Body of pancreas (tissue), 4 donors: ENCODE measurements at regions not wholly inside any gene's neighbourhood (a gene's known extent, or its start where the extent isn't known, plus 50 kb on each side); places are given as distances from the start of the nearest gene placed in this dataset.

ENCODE experiments used
- ATAC-seq: fragments of 150-250 bp; one replicate; pipeline ENCODE4 v1.9.1; 2016
- DNase-seq, 4 donors: peaks; one replicate each; pipeline ENCODE4 v3.0.0-alpha.2; 2019
- H3K27ac ChIP-seq, 4 donors: fragments of 200-600 bp; sonication (generic); 1 replicate in 3 of 4; 2 replicates in 1 of 4; pipeline versions ENCODE4 v1.5.1 to v1.6.1; 2016 to 2019; ENCODE audit warnings: mild to moderate bottlenecking in 1 of 4, mixed read lengths in 1 of 4, moderate library complexity in 1 of 4
- H3K27me3 ChIP-seq, 2 donors: fragments of 200-600 bp; sonication (generic); one replicate each; pipeline ENCODE4 v1.6.0; 2016; ENCODE audit warnings: mild to moderate bottlenecking in 1 of 2
- H3K36me3 ChIP-seq, 2 donors: fragments of 200-600 bp; sonication (generic); replicated peaks in 1 of 2; 2 replicates each; pipeline ENCODE4 v1.5.1; 2016; ENCODE audit warnings: low read depth in 2 of 2; ENCODE audit not compliant: insufficient read depth in 1 of 2
- H3K4me1 ChIP-seq: fragments of 200-600 bp; sonication (generic); one replicate; pipeline ENCODE4 v1.6.0; 2016
- H3K4me3 ChIP-seq, 2 donors: fragments of 200-600 bp; sonication (generic); 1 replicate in 1 of 2; 2 replicates in 1 of 2; pipeline ENCODE4 v1.5.1; 2016 to 2019
- H3K9me3 ChIP-seq, 3 donors: fragments of 200-600 bp; sonication (generic); 1 replicate in 2 of 3; 2 replicates in 1 of 3; pipeline ENCODE4 v1.5.1; 2016
- CTCF ChIP-seq, 7 experiments: fragments of 450-650 bp in 4 of 7; fragments of 200-600 bp in 3 of 7; sonication (generic) in 3 of 7; IDR thresholded peaks; one replicate each; pipeline ENCODE4 v1.5.1; 2016 to 2019; ENCODE audit warnings: antibody characterized with exemption in 7 of 7
- POLR2A ChIP-seq, 3 donors: fragments of 450-650 bp; IDR thresholded peaks; one replicate each; pipeline ENCODE4 v1.6.1; 2016; ENCODE audit warnings: antibody characterized with exemption in 3 of 3, mild to moderate bottlenecking in 2 of 3
- WGBS, 2 donors: methylation state at CpG; one replicate each; pipeline ENCODE4 v1.1.5; 2017; 5-methylcytosine and 5-hydroxymethylcytosine counted together
- intact Hi-C: fragments of 100-400 bp; cut with DNase I; formaldehyde crosslinking; loops from one replicate; pipeline ENCODE4 v1.15.1; 2023

GRCh38 chr3:194976874-194977273 lies 291.2 kb downstream of the FAM43A start:
- 65 to 69% methylated on average over 7 of the region's 7 CpGs for WGBS, 2 donors
- Histone ChIP-seq H3K36me3 (no peaks in the 10 kb centered on the region), H3K4me1 (no peaks in the 10 kb centered on the region), H3K27ac (no peak overlapping the region), H3K27me3 (no peaks in the 10 kb centered on the region), H3K9me3 (peaks cover 0 to 2% (median 0%) of the 10 kb centered on the region in 3 donors), H3K4me3 (no peak overlapping the region)
- ATAC-seq (no peak), DNase-seq (no peak)
- no peak for TF ChIP-seq CTCF (IDR thresholded peaks at IDR 0.05)
- TF ChIP-seq POLR2A (IDR thresholded peaks at IDR 0.05) = peak in 1 of 3 donors; percentile 6
- intact Hi-C loops = no loop called here

- Histone ChIP-seq H3K36me3 (no peaks in the 10 kb centered on the region), H3K27ac (no peak overlapping the region), H3K4me3 (no peak overlapping the region), H3K9me3 (peaks cover 0 to 7% (median 0%) of the 10 kb centered on the region in 3 donors), H3K4me1 (no peaks in the 10 kb centered on the region), H3K27me3 (no peaks in the 10 kb centered on the region)
- no peak for ATAC-seq
- TF ChIP-seq CTCF (IDR thresholded peaks at IDR 0.05) (no peak), POLR2A (IDR thresholded peaks at IDR 0.05) (no peak)
- DNase-seq = no peak
- intact Hi-C loops = no loop called here
- WGBS, 2 donors = 87 to 93% methylated on average over 8 of the region's 8 CpGs
Measured at GRCh38 chr3:194977356-194977755, 291.7 kb downstream of the FAM43A start.

- Histone ChIP-seq H3K9me3 (peaks cover 0 to 9% (median 0%) of the 10 kb centered on the region in 3 donors), H3K27ac (no peak overlapping the region), H3K36me3 (no peaks in the 10 kb centered on the region), H3K4me1 (no peaks in the 10 kb centered on the region), H3K4me3 (no peak overlapping the region), H3K27me3 (no peaks in the 10 kb centered on the region)
- DNase-seq (no peak), ATAC-seq (no peak)
- TF ChIP-seq POLR2A (IDR thresholded peaks at IDR 0.05) (no peak), CTCF (IDR thresholded peaks at IDR 0.05) (no peak)
- WGBS, 2 donors = 75 to 76% methylated on average over 6 of the region's 6 CpGs
- intact Hi-C loops = no loop called here
Measured at GRCh38 chr3:194979173-194979572, 291.8 kb downstream of the XXYLT1 start.

- ATAC-seq (no peak), DNase-seq (no peak)
- TF ChIP-seq POLR2A (IDR thresholded peaks at IDR 0.05) = no peak
- TF ChIP-seq CTCF (IDR thresholded peaks at IDR 0.05) = no peak
- Histone ChIP-seq H3K27ac (no peak overlapping the region), H3K4me3 (no peak overlapping the region), H3K9me3 (peaks cover 0 to 9% (median 0%) of the 10 kb centered on the region in 3 donors), H3K4me1 (peaks cover 6% of the 10 kb centered on the region), H3K36me3 (no peaks in the 10 kb centered on the region), H3K27me3 (no peaks in the 10 kb centered on the region)
- intact Hi-C loops = no loop called here
- WGBS, 2 donors = 85 to 96% methylated on average over 3 of the region's 3 CpGs
Measured at GRCh38 chr3:194982472-194982871, 288.5 kb downstream of the XXYLT1 start.

GRCh38 chr3:194983121-194983520 lies 287.8 kb downstream of the XXYLT1 start:
- Histone ChIP-seq H3K27me3 (no peaks in the 10 kb centered on the region), H3K27ac (no peak overlapping the region), H3K4me3 (no peak overlapping the region), H3K9me3 (peaks cover 0 to 9% (median 0%) of the 10 kb centered on the region in 3 donors), H3K36me3 (no peaks in the 10 kb centered on the region), H3K4me1 (peaks cover 6% of the 10 kb centered on the region)
- DNase-seq (no peak), ATAC-seq (no peak)
- TF ChIP-seq CTCF (IDR thresholded peaks at IDR 0.05) (no peak), POLR2A (IDR thresholded peaks at IDR 0.05) (no peak)
- WGBS, 2 donors = 56 to 75% methylated on average over 2 of the region's 2 CpGs
- intact Hi-C loops = no loop called here
